ENCODE measurements at regions not wholly inside any gene's neighbourhood (a gene's known extent, or its start where the extent isn't known, plus 50 kb on each side); places are given as distances from the start of the nearest gene placed in this dataset.

GRCh38 chr16:85433477-85433876, 179.6 kb upstream of the GSE1 start:
- intact Hi-C loops (cut with micrococcal nuclease) = no loop called here

More at GRCh38 chr16:85433477-85433876, 179.6 kb upstream of the GSE1 start:
- Histone ChIP-seq H3K56ac (ENCODE audit: extremely low read depth, insufficient read depth, low read length) (no peak overlapping the region), H3K79me1 (ENCODE audit: low read depth in 1 of 2, low read length in 2 of 2) (peaks cover 2 to 9% of the 10 kb centered on the region in 2 experiments; a peak in 3 of 4 replicates), H4K91ac (ENCODE audit: insufficient read depth, low read depth, low read length) (no peak overlapping the region), H3K36me3 (ENCODE audit: control insufficient read depth, insufficient read depth, low read length) (peaks cover 3% of the 10 kb centered on the region), H3K23ac (ENCODE audit: low read depth, low read length) (no peak overlapping the region), H2BK15ac (ENCODE audit: low read depth, low read length) (no peak overlapping the region), H4K20me1 (ENCODE audit: insufficient read depth, low read length) (peaks cover 39% of the 10 kb centered on the region), H2AK9ac (replicated peaks; ENCODE audit: low read depth, low read length, poor library complexity) (no peak overlapping the region), H3K4me2 (ENCODE audit: low read depth, low read length) (no peak overlapping the region), H3K4me1 (ENCODE audit: control insufficient read depth, insufficient read depth, low read length) (no peaks in the 10 kb centered on the region; the same call in 1 of the 2 replicates), H3K9me3 (ENCODE audit: control insufficient read depth, insufficient read depth, low read length) (no peaks in the 10 kb centered on the region), H3K4me3 (ENCODE audit: insufficient read depth, low read depth, low read length) (no peak overlapping the region), H4K5ac (ENCODE audit: low read depth, low read length) (no peak overlapping the region), H4K8ac (ENCODE audit: low read depth in 2 of 2, low read length in 2 of 2) (no peak overlapping the region), H3K9me1 (ENCODE audit: insufficient read depth, low read length) (no peaks in the 10 kb centered on the region), H2BK5ac (ENCODE audit: low read depth, low read length, poor library complexity, severe bottlenecking) (no peak overlapping the region), H2AK5ac (ENCODE audit: low read depth, low read length) (no peak overlapping the region), H3K27ac (ENCODE audit: insufficient read depth, low read length) (no peak overlapping the region), H2BK20ac (ENCODE audit: low read depth, low read length) (no peak overlapping the region), H3K18ac (ENCODE audit: low read depth, low read length) (no peak overlapping the region), H2BK120ac (ENCODE audit: low read depth, low read length) (no peak overlapping the region), H3K4ac (ENCODE audit: low read depth, low read length) (no peak overlapping the region), H3K27me3 (ENCODE audit: control insufficient read depth, insufficient read depth, low read length) (no peaks in the 10 kb centered on the region), H2AFZ (replicated peaks; ENCODE audit: low read length, poor library complexity) (no peak overlapping the region), H3K9ac (ENCODE audit: low read depth, low read length) (no peak overlapping the region), H3K14ac (replicated peaks; ENCODE audit: low read depth, low read length) (no peak overlapping the region)
- no CpG with 5 or more reads among the region's 1 CpG for WGBS, 2 experiments (ENCODE audit: extremely low coverage in 2 of 2, insufficient read length in 1 of 2)
- ATAC-seq (ENCODE audit: low read depth) (no peak), DNase-seq (no peak)
- no TSS peak for BruUV-seq (replicated peaks)
- TF ChIP-seq SMC3 (IDR thresholded peaks at IDR 0.05; ENCODE audit: low read depth, low read length) (no peak), CTCF (conservative IDR thresholded peaks at IDR 0.05; ENCODE audit: low read depth, low read length) (no peak), RCOR1 (IDR thresholded peaks at IDR 0.05; ENCODE audit: insufficient replicate concordance, low read length) (no peak), RFX5 (IDR thresholded peaks at IDR 0.05; ENCODE audit: low read depth, low read length) (no peak), MAZ (IDR thresholded peaks at IDR 0.05; ENCODE audit: borderline replicate concordance, low read depth, low read length) (no peak), MXI1 (IDR thresholded peaks at IDR 0.05; ENCODE audit: borderline replicate concordance, low read depth, low read length) (no peak)
- dilution Hi-C loops (cut with HindIII; ENCODE audit: low sequenced_read_pairs, unreplicated experiment) (no loop called here), in situ Hi-C loops (cut with MboI; ENCODE audit: low sequenced_read_pairs) (no loop called here)
- POLR2A ChIA-PET (ENCODE audit: unreplicated experiment) = no interaction called here
- CTCF ChIA-PET = no interaction called here

Measured in IMR-90 (cell line).